Astrocyte (in vitro differentiated cells and primary cell): ENCODE measurements at regions not wholly inside any gene's neighbourhood (a gene's known extent, or its start where the extent isn't known, plus 50 kb on each side); places are given as distances from the start of the nearest gene placed in this dataset.

ENCODE experiments used
- DNase-seq: peaks from one replicate; pipeline ENCODE4 v3.0.0-alpha.2; 2010; ENCODE audit warnings: low read depth
- FAIRE-seq: peaks from 2 replicates; lab custom pipeline; 2011; peaks lifted over from hg19 to GRCh38; lab: Jason Lieb, UNC
- H2AFZ ChIP-seq: 2 replicates; pipeline ENCODE4 v1.6.0; 2012; ENCODE audit warnings: low read depth, low read length, inconsistent platforms
- H3K27ac ChIP-seq: 2 replicates; pipeline ENCODE4 v1.5.1; 2011; ENCODE audit warnings: low read depth, low read length, inconsistent platforms
- H3K27me3 ChIP-seq: 2 replicates; pipeline ENCODE4 v1.6.0; 2011; ENCODE audit warnings: low read length, inconsistent platforms; ENCODE audit not compliant: insufficient read depth
- H3K36me3 ChIP-seq: 2 replicates; pipeline ENCODE4 v1.5.1; 2011; ENCODE audit warnings: low read length, inconsistent platforms; ENCODE audit not compliant: insufficient read depth
- H3K4me1 ChIP-seq: 2 replicates; pipeline ENCODE4 v1.5.1; 2011; ENCODE audit warnings: low read length, inconsistent platforms; ENCODE audit not compliant: insufficient read depth
- H3K4me2 ChIP-seq: 2 replicates; pipeline ENCODE4 v1.6.0; 2012; ENCODE audit warnings: low read length, inconsistent platforms
- H3K4me3 ChIP-seq: 2 replicates; pipeline ENCODE4 v1.5.1; 2011; ENCODE audit warnings: low read depth, mild to moderate bottlenecking, low read length, inconsistent platforms; ENCODE audit not compliant: insufficient read depth
- H3K79me2 ChIP-seq: 2 replicates; pipeline ENCODE4 v1.6.0; 2012; ENCODE audit warnings: mild to moderate bottlenecking, low read length, inconsistent platforms; ENCODE audit not compliant: insufficient read depth
- H3K9ac ChIP-seq: 2 replicates; pipeline ENCODE4 v1.6.0; 2012; ENCODE audit warnings: mild to moderate bottlenecking, low read length, inconsistent platforms
- H3K9me3 ChIP-seq: 2 replicates; pipeline ENCODE4 v1.5.1; 2012; ENCODE audit warnings: low read depth, mild to moderate bottlenecking, low read length, inconsistent platforms; ENCODE audit not compliant: insufficient read depth
- H4K20me1 ChIP-seq: 2 replicates; pipeline ENCODE4 v1.6.0; 2012; ENCODE audit warnings: low read length, inconsistent platforms; ENCODE audit not compliant: insufficient read depth
- H3K27ac Mint-ChIP-seq: one replicate; pipeline ENCODE4 v1.8.0; 2021; ENCODE audit warnings: mild to moderate bottlenecking, mixed read lengths; ENCODE audit not compliant: unreplicated experiment
- H3K27me3 Mint-ChIP-seq: one replicate; pipeline ENCODE4 v1.8.0; 2021; ENCODE audit warnings: low read depth, mixed read lengths; ENCODE audit not compliant: unreplicated experiment
- H3K36me3 Mint-ChIP-seq: one replicate; pipeline ENCODE4 v1.8.0; 2021; ENCODE audit warnings: low read depth, mixed read lengths; ENCODE audit not compliant: unreplicated experiment
- H3K4me1 Mint-ChIP-seq: one replicate; pipeline ENCODE4 v1.8.0; 2021; ENCODE audit warnings: low read depth, mixed read lengths; ENCODE audit not compliant: unreplicated experiment
- H3K4me3 Mint-ChIP-seq: one replicate; pipeline ENCODE4 v1.8.0; 2021; ENCODE audit warnings: mild to moderate bottlenecking, moderate library complexity, mixed read lengths; ENCODE audit not compliant: unreplicated experiment
- H3K9me3 Mint-ChIP-seq: one replicate; pipeline ENCODE4 v1.8.0; 2021; ENCODE audit warnings: mild to moderate bottlenecking, mixed read lengths; ENCODE audit not compliant: unreplicated experiment
- CTCF ChIP-seq: IDR thresholded peaks from 2 replicates; pipeline ENCODE4 v1.5.1; 2011; ENCODE audit warnings: low read depth, mild to moderate bottlenecking, inconsistent platforms, low read length, moderate library complexity; ENCODE audit not compliant: insufficient read depth
- EZH2 ChIP-seq: IDR thresholded peaks from 2 replicates; pipeline ENCODE4 v1.6.1; 2012; ENCODE audit warnings: mild to moderate bottlenecking, low read length, inconsistent platforms; ENCODE audit not compliant: insufficient read depth

- FAIRE-seq (no peak), DNase-seq (no peak)
- no peaks in the 10 kb centered on the region for H3K27me3 Mint-ChIP-seq
These were observed 88.2 kb upstream of the RPL34 start for GRCh38 chr4:108532187-108532586.

GRCh38 chr4:108531461-108531860, 88.9 kb upstream of the RPL34 start:
- no peaks in the 10 kb centered on the region for H3K36me3 Mint-ChIP-seq
- H3K4me1 Mint-ChIP-seq: peaks cover 17% of the 10 kb centered on the region
- Histone ChIP-seq H2AFZ (no peak overlapping the region), H4K20me1 (no peaks in the 10 kb centered on the region), H3K36me3 (no peaks in the 10 kb centered on the region), H3K4me1 (no peaks in the 10 kb centered on the region), H3K4me3 (no peak overlapping the region), H3K9me3 (no peaks in the 10 kb centered on the region), H3K79me2 (no peaks in the 10 kb centered on the region), H3K27me3 (no peaks in the 10 kb centered on the region), H3K9ac (no peak overlapping the region), H3K4me2 (no peak overlapping the region), H3K27ac (no peak overlapping the region)
- no peaks in the 10 kb centered on the region for H3K9me3 Mint-ChIP-seq
- H3K4me3 Mint-ChIP-seq: no peak overlapping the region
- no peaks in the 10 kb centered on the region for H3K27me3 Mint-ChIP-seq
- peak overlapping the region; percentile 62 for H3K27ac Mint-ChIP-seq
- no peak for DNase-seq
- TF ChIP-seq CTCF: no peak
- no peak for FAIRE-seq

More at GRCh38 chr4:108532187-108532586, 88.2 kb upstream of the RPL34 start:
- no peaks in the 10 kb centered on the region for H3K36me3 ChIP-seq
- TF ChIP-seq EZH2 (no peak), CTCF (no peak)
- H3K4me1 ChIP-seq: no peaks in the 10 kb centered on the region
- no peak overlapping the region for H3K27ac ChIP-seq
- no peak overlapping the region for H2AFZ ChIP-seq
- H3K4me2 ChIP-seq: no peak overlapping the region
- Mint-ChIP-seq H3K4me3 (no peak overlapping the region), H3K9me3 (no peaks in the 10 kb centered on the region), H3K4me1 (peaks cover 17% of the 10 kb centered on the region), H3K27ac (peak overlapping the region; percentile 15), H3K36me3 (no peaks in the 10 kb centered on the region)
- H3K4me3 ChIP-seq: no peak overlapping the region
- no peaks in the 10 kb centered on the region for H3K79me2 ChIP-seq
- H4K20me1 ChIP-seq: no peaks in the 10 kb centered on the region
- H3K27me3 ChIP-seq: no peaks in the 10 kb centered on the region
- no peak overlapping the region for H3K9ac ChIP-seq
- H3K9me3 ChIP-seq: no peaks in the 10 kb centered on the region

GRCh38 chr4:108529984-108530905, 90.1 kb upstream of the RPL34 start:
- Histone ChIP-seq H3K4me3 (no peak overlapping the region), H2AFZ (no peak overlapping the region), H3K4me1 (no peaks in the 10 kb centered on the region), H3K79me2 (no peaks in the 10 kb centered on the region), H3K4me2 (no peak overlapping the region), H3K27ac (no peak overlapping the region), H3K9ac (no peak overlapping the region), H4K20me1 (no peaks in the 10 kb centered on the region), H3K27me3 (no peaks in the 10 kb centered on the region), H3K36me3 (no peaks in the 10 kb centered on the region), H3K9me3 (no peaks in the 10 kb centered on the region)
- FAIRE-seq: peak; percentile 34
- no peak for DNase-seq
- no peaks in the 10 kb centered on the region for H3K9me3 Mint-ChIP-seq
- H3K27ac Mint-ChIP-seq: no peak overlapping the region
- TF ChIP-seq EZH2: no peak
- TF ChIP-seq CTCF: no peak
- peaks cover 17% of the 10 kb centered on the region for H3K4me1 Mint-ChIP-seq
- no peaks in the 10 kb centered on the region for H3K27me3 Mint-ChIP-seq
- H3K36me3 Mint-ChIP-seq: no peaks in the 10 kb centered on the region
- H3K4me3 Mint-ChIP-seq: no peak overlapping the region
